GM23248 (cell line): ENCODE measurements at regions not wholly inside any gene's neighbourhood (a gene's known extent, or its start where the extent isn't known, plus 50 kb on each side); places are given as distances from the start of the nearest gene placed in this dataset.
A peak's percentile ranks its signal among the peaks of the same experiment; 100 is the strongest.

ENCODE experiments used
- DNase-seq: peaks from one replicate; pipeline ENCODE4 v3.0.0-alpha.2; 2015
- H2AFZ ChIP-seq: fragments of 200-600 bp; sonication (generic); 2 replicates; pipeline ENCODE4 v1.6.1; 2016; ENCODE audit warnings: antibody characterized with exemption
- H3F3A ChIP-seq: fragments of 200-600 bp; sonication (generic); 2 replicates; pipeline ENCODE4 v1.6.1; 2016; ENCODE audit warnings: mild to moderate bottlenecking, antibody characterized with exemption, mixed run types; ENCODE audit not compliant: insufficient read depth
- H3K27ac ChIP-seq: fragments of 200-600 bp; sonication (generic); 2 replicates; pipeline ENCODE4 v1.5.1; 2016; ENCODE audit warnings: mild to moderate bottlenecking
- H3K27me3 ChIP-seq: fragments of 200-600 bp; sonication (generic); replicated peaks from 2 replicates; pipeline ENCODE4 v1.6.1; 2016; ENCODE audit warnings: mild to moderate bottlenecking; ENCODE audit not compliant: insufficient read depth
- H3K36me3 ChIP-seq: fragments of 200-600 bp; sonication (generic); 2 replicates; pipeline ENCODE4 v1.6.1; 2016; ENCODE audit warnings: low read depth, mild to moderate bottlenecking
- H3K4me1 ChIP-seq: fragments of 200-600 bp; sonication (generic); 2 replicates; pipeline ENCODE4 v1.6.1; 2016; ENCODE audit warnings: mild to moderate bottlenecking; ENCODE audit not compliant: insufficient read depth
- H3K4me2 ChIP-seq: fragments of 200-600 bp; sonication (generic); one replicate; pipeline ENCODE4 v1.6.1; 2016; ENCODE audit warnings: mild to moderate bottlenecking; ENCODE audit not compliant: unreplicated experiment
- H3K4me3 ChIP-seq: fragments of 200-600 bp; sonication (generic); 2 replicates; pipeline ENCODE4 v1.5.1; 2016; ENCODE audit warnings: mild to moderate bottlenecking
- H3K79me2 ChIP-seq: fragments of 200-600 bp; sonication (generic); 2 replicates; pipeline ENCODE4 v1.6.1; 2016; ENCODE audit warnings: mild to moderate bottlenecking; ENCODE audit not compliant: insufficient read depth
- H3K9ac ChIP-seq: fragments of 200-600 bp; sonication (generic); 2 replicates; pipeline ENCODE4 v1.6.1; 2016; ENCODE audit warnings: mild to moderate bottlenecking
- H3K9me2 ChIP-seq: fragments of 200-600 bp; sonication (generic); 2 replicates; pipeline ENCODE4 v1.6.1; 2016; ENCODE audit warnings: mixed run types, mild to moderate bottlenecking, moderate library complexity; ENCODE audit not compliant: insufficient read depth
- H3K9me3 ChIP-seq: fragments of 200-600 bp; sonication (generic); one replicate; pipeline ENCODE4 v1.6.1; 2017; ENCODE audit warnings: low read depth
- H4K20me1 ChIP-seq: fragments of 200-600 bp; sonication (generic); 2 replicates; pipeline ENCODE4 v1.6.0; 2016; ENCODE audit not compliant: insufficient read depth
- EZH2 ChIP-seq: fragments of 200-600 bp; sonication (generic); IDR thresholded peaks from 2 replicates; pipeline ENCODE4 v1.6.1; 2018; ENCODE audit warnings: antibody characterized with exemption, mild to moderate bottlenecking; ENCODE audit not compliant: insufficient read depth, poor library complexity, severe bottlenecking
- EZH2phosphoT487 ChIP-seq: fragments of 200-600 bp; sonication (generic); IDR thresholded peaks from 2 replicates; pipeline ENCODE4 v1.6.1; 2018; ENCODE audit warnings: antibody characterized with exemption, moderate library complexity, mild to moderate bottlenecking, low read depth; ENCODE audit not compliant: insufficient read depth
- WGBS, 2 experiments: methylation state at CpG; one replicate each; pipeline ENCODE4 v1.1.6; 2015 to 2017; ENCODE audit warnings: low lambda C conversion rate in 2 of 2, low coverage in 1 of 2; ENCODE audit errors: missing lambda C conversion rate in 2 of 2; 5-methylcytosine and 5-hydroxymethylcytosine counted together
- in situ Hi-C: fragments of 300-500 bp; cut with MboI; formaldehyde crosslinking; loops from 2 replicates; pipeline ENCODE4 v1.15.0; 2020

GRCh38 chr1:113322439-113322838 lies 67.9 kb upstream of the MAGI3 start:
- Histone ChIP-seq H3K4me1 (0 out of 2 replicates have a peak, but pooled peaks cover 5% of the 10 kb centered on the region), H3K27me3 (no peaks in the 10 kb centered on the region), H3K27ac (no peak overlapping the region), H2AFZ (no peak overlapping the region), H3K4me2 (no peak overlapping the region), H3F3A (no peaks in the 10 kb centered on the region), H3K9me3 (no peaks in the 10 kb centered on the region), H3K36me3 (no peaks in the 10 kb centered on the region), H3K4me3 (no peak overlapping the region), H3K79me2 (no peaks in the 10 kb centered on the region), H3K9ac (no peak overlapping the region), H4K20me1 (no peaks in the 10 kb centered on the region), H3K9me2 (no peaks in the 10 kb centered on the region)
- TF ChIP-seq EZH2 = no peak
- TF ChIP-seq EZH2phosphoT487 = no peak
- no peak for DNase-seq
- in situ Hi-C loops = no loop called here
- 50 to 62% methylated on average over 1 of the region's 1 CpG for WGBS, 2 experiments

- Histone ChIP-seq H3K4me2 (no peak overlapping the region), H4K20me1 (no peaks in the 10 kb centered on the region), H3K27me3 (no peaks in the 10 kb centered on the region), H3F3A (no peaks in the 10 kb centered on the region), H3K9ac (no peak overlapping the region), H3K9me3 (no peaks in the 10 kb centered on the region), H3K9me2 (no peaks in the 10 kb centered on the region), H3K36me3 (no peaks in the 10 kb centered on the region), H3K4me3 (no peak overlapping the region), H3K79me2 (no peaks in the 10 kb centered on the region), H3K4me1 (0 out of 2 replicates have a peak, but pooled peaks cover 5% of the 10 kb centered on the region), H3K27ac (no peak overlapping the region), H2AFZ (no peak overlapping the region; the same call in 1 of the 2 replicates)
- TF ChIP-seq EZH2 (no peak), EZH2phosphoT487 (no peak)
- DNase-seq = peak; percentile 49
- 46 to 47% methylated on average over 3 of the region's 3 CpGs for WGBS, 2 experiments
- in situ Hi-C loops = no loop called here
Observed at GRCh38 chr1:113325022-113325421, 65.3 kb upstream of the MAGI3 start.

- no peaks in the 10 kb centered on the region for H3K9me2 ChIP-seq
- no peak for TF ChIP-seq EZH2
- no peak for TF ChIP-seq EZH2phosphoT487
- WGBS, 2 experiments = 91 to 100% methylated on average over 2 of the region's 2 CpGs
Observed at GRCh38 chr1:113326976-113327375, 63.3 kb upstream of the MAGI3 start.

GRCh38 chr1:113333056-113333455 lies 57.3 kb upstream of the MAGI3 start:
- 58 to 66% methylated on average over 2 of the region's 2 CpGs for WGBS, 2 experiments
- Histone ChIP-seq H3F3A (no peaks in the 10 kb centered on the region), H3K9ac (no peak overlapping the region), H3K4me3 (no peak overlapping the region), H3K9me2 (no peaks in the 10 kb centered on the region), H3K9me3 (no peaks in the 10 kb centered on the region), H3K27me3 (peaks cover 8% of the 10 kb centered on the region; the same call in 1 of the 2 replicates), H3K4me1 (no peaks in the 10 kb centered on the region), H4K20me1 (no peaks in the 10 kb centered on the region), H3K36me3 (no peaks in the 10 kb centered on the region), H3K79me2 (no peaks in the 10 kb centered on the region), H3K4me2 (no peak overlapping the region), H3K27ac (no peak overlapping the region), H2AFZ (no peak overlapping the region)
- no peak for DNase-seq
- in situ Hi-C loops = no loop called here
- no peak for TF ChIP-seq EZH2phosphoT487
- no peak for TF ChIP-seq EZH2

More at GRCh38 chr1:113326976-113327375, 63.3 kb upstream of the MAGI3 start:
- Histone ChIP-seq H3K27ac (no peak overlapping the region), H4K20me1 (no peaks in the 10 kb centered on the region), H3K4me1 (0 out of 2 replicates have a peak, but pooled peaks cover 5% of the 10 kb centered on the region), H3K36me3 (no peaks in the 10 kb centered on the region), H3K9ac (no peak overlapping the region), H2AFZ (no peak overlapping the region), H3K4me3 (no peak overlapping the region), H3K4me2 (no peak overlapping the region), H3F3A (no peaks in the 10 kb centered on the region), H3K9me3 (no peaks in the 10 kb centered on the region), H3K27me3 (no peaks in the 10 kb centered on the region), H3K79me2 (no peaks in the 10 kb centered on the region)
- DNase-seq = no peak
- in situ Hi-C loops = no loop called here

- WGBS, 2 experiments = 3 to 8% methylated on average over 1 of the region's 1 CpG
- TF ChIP-seq EZH2phosphoT487 = no peak
- TF ChIP-seq EZH2 = no peak
- Histone ChIP-seq H3K27me3 (peaks cover 8% of the 10 kb centered on the region; the same call in 1 of the 2 replicates), H4K20me1 (no peaks in the 10 kb centered on the region), H3K9ac (no peak overlapping the region), H3K36me3 (no peaks in the 10 kb centered on the region), H3K27ac (no peak overlapping the region), H3K79me2 (no peaks in the 10 kb centered on the region), H3K4me3 (no peak overlapping the region), H3K4me1 (no peaks in the 10 kb centered on the region), H3K4me2 (no peak overlapping the region), H3K9me2 (no peaks in the 10 kb centered on the region), H2AFZ (no peak overlapping the region), H3K9me3 (no peaks in the 10 kb centered on the region), H3F3A (no peaks in the 10 kb centered on the region)
- no peak for DNase-seq
- in situ Hi-C loops = no loop called here
Observed at GRCh38 chr1:113340038-113340437, 50.3 kb upstream of the MAGI3 start.
